HCT116 (cell line): ENCODE measurements at regions not wholly inside any gene's neighbourhood (a gene's known extent, or its start where the extent isn't known, plus 50 kb on each side); places are given as distances from the start of the nearest gene placed in this dataset.

Source experiments
- ATAC-seq: fragments of 200-7000 bp; cut with Tn5 transposase; 2 replicates; pipeline ENCODE4 v1.9.1; 2020; ENCODE audit warnings: mild to moderate bottlenecking, moderate library complexity
- BruUV-seq: library from RNA; stranded (reverse); fragments of 400-500 nt; replicated peaks from 2 replicates; lab custom pipeline; 2021; lab: Mats Ljungman, UMichigan
- CTCF ChIA-PET: fragments of 300-600 bp; sonication (Branson Sonifier 250); formaldehyde crosslinking; loops from one replicate; lab custom pipeline; 2021; ENCODE audit warnings: antibody characterized with exemption; lab: Charles Lee
- POLR2A ChIA-PET: fragments of 300-600, 350-600 bp; sonication (Branson Sonifier 250); formaldehyde crosslinking; loops from one replicate; lab custom pipeline; 2021; ENCODE audit warnings: antibody characterized with exemption; lab: Charles Lee
- RAD21 ChIA-PET, 2 experiments: fragments of 300-600 bp; sonication (Branson Sonifier 250); formaldehyde crosslinking; loops; one replicate each; lab custom pipeline; 2023; ENCODE audit warnings: low total read pairs in 2 of 2; ENCODE audit not compliant: uncharacterized antibody in 2 of 2, unreplicated experiment in 2 of 2, low non-redundant PET in 1 of 2; lab: Charles Lee
- DNase-seq: peaks from one replicate; pipeline ENCODE4 v3.0.0-alpha.2; 2010; ENCODE audit warnings: low read depth, low spot score
- H2AFZ ChIP-seq: fragments of 200-600 bp; shearing (Covaris generic), sonication (generic); 2 replicates; pipeline ENCODE4 v1.6.1; 2017; ENCODE audit warnings: low read depth, mixed run types, mixed read lengths, antibody characterized with exemption, low read length; ENCODE audit not compliant: poor library complexity, severe bottlenecking
- H3K27ac ChIP-seq: 2 replicates; pipeline ENCODE4 v1.5.1; 2012; ENCODE audit warnings: low read depth, low read length
- H3K27me3 ChIP-seq: fragments of 200-600 bp; sonication (generic); 2 replicates; pipeline ENCODE4 v1.6.1; 2016; ENCODE audit warnings: mixed run types, low read length, mixed read lengths; ENCODE audit not compliant: insufficient read depth
- H3K36me3 ChIP-seq, 2 experiments: fragments of 200-500 bp in 1 of 2; fragments of 200-600 bp in 1 of 2; sonication (Bioruptor generic) in 1 of 2; sonication (generic) in 1 of 2; 2 replicates each; pipeline versions ENCODE4 v1.5.1 to v1.6.1; 2014 to 2016; ENCODE audit warnings: low read length in 2 of 2, inconsistent platforms in 1 of 2, mixed read lengths in 1 of 2, mixed run types in 1 of 2; ENCODE audit not compliant: insufficient read depth in 2 of 2, control insufficient read depth in 1 of 2
- H3K4me1 ChIP-seq, 2 experiments: fragments of 200-600 bp in 1 of 2; sonication (generic) in 1 of 2; 2 replicates each; pipeline versions ENCODE4 v1.5.1 to v1.6.1; 2012 to 2017; ENCODE audit warnings: low read length in 2 of 2, inconsistent platforms in 1 of 2, mild to moderate bottlenecking in 1 of 2, mixed read lengths in 1 of 2, mixed run types in 1 of 2, moderate library complexity in 1 of 2; ENCODE audit not compliant: insufficient read depth in 2 of 2, control insufficient read depth in 1 of 2
- H3K4me2 ChIP-seq: fragments of 200-600 bp; sonication (generic); 2 replicates; pipeline ENCODE4 v1.6.1; 2017; ENCODE audit warnings: mixed run types, low read length, mixed read lengths
- H3K4me3 ChIP-seq, 2 experiments: fragments of 200-600 bp in 1 of 2; sonication (generic) in 1 of 2; replicated peaks in 1 of 2; 2 replicates each; pipeline ENCODE4 v1.5.1; 2011 to 2016; ENCODE audit warnings: low read length in 2 of 2, control low read depth in 1 of 2, low read depth in 1 of 2, mild to moderate bottlenecking in 1 of 2, mixed read lengths in 1 of 2, mixed run types in 1 of 2
- H3K79me2 ChIP-seq: fragments of 200-600 bp; sonication (generic); 2 replicates; pipeline ENCODE4 v1.6.1; 2017; ENCODE audit warnings: mild to moderate bottlenecking, mixed run types, low read length, moderate library complexity, mixed read lengths; ENCODE audit not compliant: insufficient read depth
- H3K9ac ChIP-seq: fragments of 200-600 bp; sonication (generic); 2 replicates; pipeline ENCODE4 v1.6.1; 2016; ENCODE audit warnings: low read length, mixed read lengths
- H3K9me2 ChIP-seq: fragments of 200-600 bp; sonication (generic), shearing (Covaris generic); 2 replicates; pipeline ENCODE4 v1.6.1; 2017; ENCODE audit warnings: mixed run types, mild to moderate bottlenecking, moderate library complexity; ENCODE audit not compliant: insufficient read depth
- H3K9me3 ChIP-seq, 2 experiments: fragments of 200-500 bp in 1 of 2; fragments of 200-600 bp in 1 of 2; sonication (Bioruptor generic) in 1 of 2; sonication (generic) in 1 of 2; 2 replicates each; pipeline ENCODE4 v1.6.1; 2014 to 2017; ENCODE audit warnings: low read length in 2 of 2, mixed read lengths in 2 of 2, inconsistent platforms in 1 of 2, low read depth in 1 of 2, mild to moderate bottlenecking in 1 of 2, mixed run types in 1 of 2, moderate library complexity in 1 of 2; ENCODE audit not compliant: control insufficient read depth in 1 of 2, insufficient read depth in 1 of 2
- H4K20me1 ChIP-seq: fragments of 200-600 bp; sonication (generic), shearing (Covaris generic); 2 replicates; pipeline ENCODE4 v1.6.1; 2017; ENCODE audit warnings: mixed run types, mild to moderate bottlenecking, moderate library complexity; ENCODE audit not compliant: insufficient read depth
- CBX3 ChIP-seq: IDR thresholded peaks from 2 replicates; pipeline ENCODE4 v1.6.1; 2012; ENCODE audit warnings: low read depth
- CEBPB ChIP-seq: IDR thresholded peaks from 2 replicates; pipeline ENCODE4 v1.6.1; 2012; ENCODE audit warnings: low read depth
- CTCF ChIP-seq, 3 experiments: fragments of 200-600 bp in 1 of 3; sonication (generic) in 1 of 3; IDR thresholded peaks in 2 of 3; conservative IDR thresholded peaks in 1 of 3; 2 replicates each; pipeline ENCODE4 v1.5.1; 2012 to 2017; ENCODE audit warnings: low read depth in 2 of 3, low read length in 2 of 3, antibody characterized with exemption in 1 of 3, borderline replicate concordance in 1 of 3, control low read depth in 1 of 3, mild to moderate bottlenecking in 1 of 3, mixed read lengths in 1 of 3, mixed run types in 1 of 3, moderate library complexity in 1 of 3; ENCODE audit not compliant: insufficient read depth in 1 of 3
- ELF1 ChIP-seq: IDR thresholded peaks from 2 replicates; pipeline ENCODE4 v1.6.1; 2012; ENCODE audit warnings: low read depth, borderline replicate concordance
- EZH2phosphoT487 ChIP-seq: fragments of 200-600 bp; IDR thresholded peaks from 2 replicates; pipeline ENCODE4 v1.6.1; 2018; ENCODE audit warnings: antibody characterized with exemption, borderline replicate concordance
- JUND ChIP-seq: IDR thresholded peaks from 2 replicates; pipeline ENCODE4 v1.6.1; 2012
- POLR2A ChIP-seq: IDR thresholded peaks from 2 replicates; pipeline ENCODE4 v1.7.0; 2011; ENCODE audit warnings: borderline replicate concordance; ENCODE audit not compliant: insufficient read depth, insufficient read length; ENCODE audit errors: extremely low read depth
- POLR2AphosphoS5 ChIP-seq: IDR thresholded peaks from 2 replicates; pipeline ENCODE4 v1.6.1; 2011; ENCODE audit warnings: mild to moderate bottlenecking, low read depth, low read length, moderate library complexity
- SIN3A ChIP-seq: IDR thresholded peaks from 2 replicates; pipeline ENCODE4 v1.6.1; 2012; ENCODE audit warnings: low read depth
- SP1 ChIP-seq: IDR thresholded peaks from 2 replicates; pipeline ENCODE4 v1.6.1; 2012; ENCODE audit warnings: low read depth
- SRF ChIP-seq: IDR thresholded peaks from 2 replicates; pipeline ENCODE4 v1.6.1; 2012; ENCODE audit warnings: low read depth
- TCF7L2 ChIP-seq: IDR thresholded peaks from 2 replicates; pipeline ENCODE4 v1.7.0; 2011; ENCODE audit warnings: borderline replicate concordance, inconsistent platforms; ENCODE audit not compliant: insufficient read depth, insufficient read length; ENCODE audit errors: extremely low read depth
- YY1 ChIP-seq: IDR thresholded peaks from 2 replicates; pipeline ENCODE4 v1.6.1; 2011; ENCODE audit warnings: low read length, low read depth, moderate library complexity, mild to moderate bottlenecking; ENCODE audit not compliant: insufficient replicate concordance; ENCODE audit errors: extremely low read depth
- ZBTB33 ChIP-seq: IDR thresholded peaks from 2 replicates; pipeline ENCODE4 v1.6.1; 2011; ENCODE audit warnings: mild to moderate bottlenecking, low read length, moderate library complexity; ENCODE audit not compliant: insufficient replicate concordance; ENCODE audit errors: extremely low read depth
- ZNF274 ChIP-seq: fragments of 200-500 bp; sonication (Bioruptor generic); IDR thresholded peaks from 2 replicates; pipeline ENCODE4 v1.6.1; 2014; ENCODE audit warnings: mild to moderate bottlenecking, low read depth, low read length, inconsistent platforms
- intact Hi-C: fragments of 100-400 bp; cut with micrococcal nuclease; formaldehyde crosslinking; loops from 2 replicates; pipeline ENCODE4 v1.10.0; 2022
- TF ChIP-seq, protein P1 (sequence below): IDR thresholded peaks from 2 replicates; pipeline ENCODE4 v1.6.1; 2012; ENCODE audit warnings: low read depth
- TF ChIP-seq, protein P2 (sequence below): IDR thresholded peaks from 2 replicates; pipeline ENCODE4 v1.6.1; 2012

DNA sequence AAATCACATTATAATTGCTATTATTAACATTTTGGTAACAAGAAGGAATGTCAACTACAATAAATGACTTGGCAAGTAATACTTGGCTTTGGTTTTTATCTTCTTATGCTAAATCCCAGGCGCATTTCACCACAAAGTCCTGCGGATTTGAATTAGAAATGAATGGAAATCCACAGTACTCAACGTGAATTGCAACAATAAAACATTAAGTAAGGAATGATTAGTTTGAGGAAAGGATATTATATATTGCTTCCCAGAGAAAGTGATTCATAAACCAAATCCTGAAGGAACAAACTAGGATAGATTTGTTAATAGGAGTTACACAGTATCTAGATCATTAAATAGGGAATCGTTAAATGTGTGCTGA, 1089.7 kb downstream of the TRHDE start:
- BruUV-seq, result no TSS peak
- DNase-seq (no peak), ATAC-seq (no peak)
- intact Hi-C loops, result no loop called here
- Histone ChIP-seq H2AFZ (no peak overlapping the region), H3K27me3 (no peaks in the 10 kb centered on the region), H3K4me1 (no peaks in the 10 kb centered on the region), H3K27ac (no peak overlapping the region), H3K4me2 (no peak overlapping the region), H3K36me3 (no peaks in the 10 kb centered on the region), H3K4me3 (no peak overlapping the region), H3K79me2 (no peaks in the 10 kb centered on the region), H4K20me1 (no peaks in the 10 kb centered on the region), H3K9ac (no peak overlapping the region), H3K9me2 (no peaks in the 10 kb centered on the region)
- CTCF ChIA-PET, result no interaction called here
- POLR2A ChIA-PET, result no interaction called here
- no peak for TF ChIP-seq YY1
- no peak for TF ChIP-seq POLR2AphosphoS5
- no peak for TF ChIP-seq SRF
- TF ChIP-seq CEBPB, result no peak
- TF ChIP-seq, protein P1, sequence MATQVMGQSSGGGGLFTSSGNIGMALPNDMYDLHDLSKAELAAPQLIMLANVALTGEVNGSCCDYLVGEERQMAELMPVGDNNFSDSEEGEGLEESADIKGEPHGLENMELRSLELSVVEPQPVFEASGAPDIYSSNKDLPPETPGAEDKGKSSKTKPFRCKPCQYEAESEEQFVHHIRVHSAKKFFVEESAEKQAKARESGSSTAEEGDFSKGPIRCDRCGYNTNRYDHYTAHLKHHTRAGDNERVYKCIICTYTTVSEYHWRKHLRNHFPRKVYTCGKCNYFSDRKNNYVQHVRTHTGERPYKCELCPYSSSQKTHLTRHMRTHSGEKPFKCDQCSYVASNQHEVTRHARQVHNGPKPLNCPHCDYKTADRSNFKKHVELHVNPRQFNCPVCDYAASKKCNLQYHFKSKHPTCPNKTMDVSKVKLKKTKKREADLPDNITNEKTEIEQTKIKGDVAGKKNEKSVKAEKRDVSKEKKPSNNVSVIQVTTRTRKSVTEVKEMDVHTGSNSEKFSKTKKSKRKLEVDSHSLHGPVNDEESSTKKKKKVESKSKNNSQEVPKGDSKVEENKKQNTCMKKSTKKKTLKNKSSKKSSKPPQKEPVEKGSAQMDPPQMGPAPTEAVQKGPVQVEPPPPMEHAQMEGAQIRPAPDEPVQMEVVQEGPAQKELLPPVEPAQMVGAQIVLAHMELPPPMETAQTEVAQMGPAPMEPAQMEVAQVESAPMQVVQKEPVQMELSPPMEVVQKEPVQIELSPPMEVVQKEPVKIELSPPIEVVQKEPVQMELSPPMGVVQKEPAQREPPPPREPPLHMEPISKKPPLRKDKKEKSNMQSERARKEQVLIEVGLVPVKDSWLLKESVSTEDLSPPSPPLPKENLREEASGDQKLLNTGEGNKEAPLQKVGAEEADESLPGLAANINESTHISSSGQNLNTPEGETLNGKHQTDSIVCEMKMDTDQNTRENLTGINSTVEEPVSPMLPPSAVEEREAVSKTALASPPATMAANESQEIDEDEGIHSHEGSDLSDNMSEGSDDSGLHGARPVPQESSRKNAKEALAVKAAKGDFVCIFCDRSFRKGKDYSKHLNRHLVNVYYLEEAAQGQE, result no peak
- no peak for TF ChIP-seq JUND
- TF ChIP-seq ELF1, result no peak
- no peak for TF ChIP-seq SP1
- no peak for TF ChIP-seq ZNF274
- no peak for TF ChIP-seq EZH2phosphoT487
- no peak for TF ChIP-seq POLR2A
- TF ChIP-seq ZBTB33, result no peak
- no peak for TF ChIP-seq CTCF (IDR thresholded peaks at IDR 0.05 in 2 of 3, conservative IDR thresholded peaks at IDR 0.05 in 1 of 3; ENCODE audit: borderline replicate concordance in 1 of 3, insufficient read depth in 1 of 3, low read depth in 2 of 3, low read length in 2 of 3)
- TF ChIP-seq TCF7L2, result no peak
- TF ChIP-seq, protein P2, sequence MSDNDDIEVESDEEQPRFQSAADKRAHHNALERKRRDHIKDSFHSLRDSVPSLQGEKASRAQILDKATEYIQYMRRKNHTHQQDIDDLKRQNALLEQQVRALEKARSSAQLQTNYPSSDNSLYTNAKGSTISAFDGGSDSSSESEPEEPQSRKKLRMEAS, result no peak
- no peak for TF ChIP-seq SIN3A
- no peak for TF ChIP-seq CBX3
- TF ChIP-seq, all 23 proteins: peak for 0
- RAD21 ChIA-PET, result no interaction called here
- no peaks in the 10 kb centered on the region for H3K9me3 ChIP-seq
